Epidermal melanocyte (primary cell): ENCODE measurements at regions not wholly inside any gene's neighbourhood (a gene's known extent, or its start where the extent isn't known, plus 50 kb on each side); places are given as distances from the start of the nearest gene placed in this dataset.
"Not testable (repeated sequence)": the region's sequence is repeated elsewhere in the genome, so short reads cannot be mapped to it uniquely, and the experiment has no call there.

Source experiments
- DNase-seq: peaks from one replicate; pipeline ENCODE4 v3.0.0; 2011; ENCODE audit warnings: low spot score; ENCODE audit not compliant: insufficient read length

DNA sequence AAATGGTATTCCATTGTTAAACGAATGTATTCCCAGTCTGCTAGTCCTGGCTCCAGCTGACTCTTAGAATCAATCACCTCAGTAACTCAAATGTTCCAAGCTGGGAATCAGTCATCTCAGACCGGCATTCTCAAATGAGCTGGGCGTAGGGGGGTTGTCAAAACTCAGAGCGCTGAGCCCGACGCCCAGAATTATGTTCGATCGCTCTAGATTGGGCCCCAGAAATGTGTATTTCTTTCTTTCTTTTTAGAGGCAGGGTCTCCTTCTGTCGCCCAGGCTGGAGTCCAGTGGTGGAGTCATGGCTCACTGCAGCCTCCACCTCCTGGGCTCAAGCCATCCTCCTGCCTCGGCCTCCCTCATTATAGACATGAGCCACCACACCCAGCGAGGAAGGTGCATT, 99.3 kb upstream of the IGF1R start:
- DNase-seq: no peak

DNA sequence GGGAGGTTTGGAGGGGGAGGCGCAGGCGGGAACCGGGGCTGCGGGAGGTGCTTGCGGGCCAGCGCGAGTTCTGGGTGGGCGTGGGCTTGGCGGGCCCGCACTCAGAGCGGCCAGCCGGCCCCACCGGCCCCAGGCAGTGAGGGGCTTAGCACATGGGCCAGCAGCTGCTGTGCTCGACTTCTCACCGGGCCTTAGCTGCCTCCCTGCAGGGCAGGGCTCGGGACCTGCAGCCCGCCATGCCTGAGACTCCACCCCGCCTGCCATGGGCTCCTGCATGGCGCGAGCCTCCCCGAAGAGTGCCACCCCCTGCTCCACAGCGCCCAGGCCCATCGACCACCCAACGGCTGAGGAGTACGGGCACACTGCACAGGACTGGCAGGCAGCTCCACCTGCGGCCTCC, 98.6 kb upstream of the IGF1R start:
- DNase-seq: no peak

DNA sequence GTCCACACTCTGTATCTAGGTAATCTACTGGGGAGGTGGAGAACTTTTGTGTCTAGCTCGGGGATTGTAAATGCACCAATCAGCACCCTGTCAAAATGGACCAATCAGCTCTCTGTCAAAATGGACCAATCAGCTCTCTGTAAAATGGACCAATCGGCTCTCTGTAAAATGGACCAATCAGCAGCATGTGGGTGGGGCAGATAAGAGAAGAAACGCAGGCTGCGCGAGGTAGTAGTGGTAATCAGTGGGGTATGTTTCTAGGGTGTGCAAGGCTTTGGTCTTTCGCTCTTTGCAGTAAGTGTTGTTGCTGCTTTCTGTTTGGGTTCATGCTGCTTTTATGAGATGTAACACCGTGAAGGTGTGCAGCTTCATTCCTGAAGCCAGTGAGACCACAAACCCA, 98.0 kb upstream of the IGF1R start:
- not testable (repeated sequence) for DNase-seq

DNA sequence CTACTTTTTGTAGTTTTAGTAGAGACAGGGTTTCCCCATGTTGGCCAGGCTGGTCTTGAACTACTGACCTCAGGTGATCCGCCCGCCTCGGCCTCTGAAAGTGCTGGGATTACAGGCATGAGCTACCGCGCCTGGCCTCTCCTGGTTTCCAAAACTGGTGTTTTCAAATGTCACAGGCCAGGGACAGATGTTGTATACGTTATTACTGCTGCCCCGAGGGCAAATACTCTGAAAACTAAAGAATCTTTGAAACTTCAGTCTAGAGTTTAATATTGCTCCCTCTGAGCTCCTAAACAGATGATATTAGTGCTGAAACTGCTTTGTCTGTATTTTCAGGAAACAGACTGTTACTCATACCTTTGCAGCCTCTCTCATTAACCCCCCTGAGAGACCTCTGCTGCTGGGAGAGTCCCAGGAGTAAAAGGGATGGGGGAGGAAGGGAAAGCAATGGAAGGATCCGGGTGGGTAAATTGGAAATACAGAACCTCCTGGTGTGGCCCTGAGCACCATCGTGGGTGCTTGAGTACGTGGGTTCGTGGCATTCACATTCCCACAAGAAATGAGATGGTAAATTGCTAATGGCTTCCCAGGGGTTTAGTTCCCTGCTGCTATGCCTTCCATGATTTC, 96.3 kb upstream of the IGF1R start:
- no peak for DNase-seq

DNA sequence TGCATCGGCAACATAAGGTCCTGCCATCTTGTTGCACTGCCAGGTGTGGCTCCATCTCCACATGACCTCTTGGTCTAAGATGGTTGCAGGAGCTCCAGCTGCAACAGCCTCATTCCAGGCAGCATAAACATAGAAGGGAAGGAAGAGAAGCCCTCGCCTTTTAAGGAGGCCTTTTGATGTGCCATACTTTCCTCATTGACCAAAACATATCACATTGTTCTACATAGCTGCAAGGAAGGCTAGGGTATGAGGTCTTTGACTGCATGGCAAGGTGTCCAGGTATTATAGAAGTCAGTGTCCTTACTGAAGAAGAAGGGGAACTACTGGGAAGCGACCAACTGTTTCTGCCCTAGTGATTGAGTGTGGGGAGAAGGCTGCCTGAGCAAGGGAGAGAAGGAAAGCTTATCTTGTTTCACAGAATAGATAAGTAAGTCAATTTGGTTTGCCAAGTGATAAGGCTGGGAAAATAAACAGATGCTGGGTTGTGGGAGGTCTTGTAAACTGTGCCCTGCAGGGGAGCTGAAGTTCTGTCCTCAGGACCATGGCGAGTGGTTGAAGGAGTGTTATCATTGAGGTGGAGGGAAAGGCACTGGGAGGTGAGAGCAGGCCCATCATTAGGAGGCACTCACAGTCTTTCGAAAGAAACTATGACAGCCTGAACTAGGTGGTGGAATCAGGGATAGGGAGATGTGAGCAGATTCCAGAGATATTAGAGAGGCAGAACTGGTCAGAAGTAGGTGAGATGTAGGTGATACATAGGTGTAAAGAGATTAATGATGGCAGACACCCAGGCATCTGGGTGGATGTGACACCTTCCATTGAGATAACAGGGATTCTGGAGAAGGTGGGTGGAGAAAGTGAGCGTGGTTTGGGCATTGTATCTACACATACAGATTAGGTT, 93.8 kb upstream of the IGF1R start:
- DNase-seq: no peak

DNA sequence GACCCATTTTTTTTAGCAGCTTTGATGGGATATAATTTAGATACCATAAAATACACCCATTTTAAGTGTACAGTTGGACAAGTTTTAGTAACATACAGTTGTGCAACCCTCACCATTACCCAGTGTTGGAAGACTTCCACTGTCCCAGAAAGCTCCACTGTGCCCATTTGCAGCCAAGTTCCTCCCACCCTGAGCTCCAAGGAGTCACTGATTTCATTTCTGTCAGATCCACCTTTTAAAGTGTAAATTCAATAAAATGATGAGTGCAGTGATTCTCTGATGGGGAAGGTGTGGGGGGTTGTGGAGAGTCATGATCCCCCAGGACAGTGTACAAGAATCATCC, 93.2 kb upstream of the IGF1R start:
- no peak for DNase-seq

DNA sequence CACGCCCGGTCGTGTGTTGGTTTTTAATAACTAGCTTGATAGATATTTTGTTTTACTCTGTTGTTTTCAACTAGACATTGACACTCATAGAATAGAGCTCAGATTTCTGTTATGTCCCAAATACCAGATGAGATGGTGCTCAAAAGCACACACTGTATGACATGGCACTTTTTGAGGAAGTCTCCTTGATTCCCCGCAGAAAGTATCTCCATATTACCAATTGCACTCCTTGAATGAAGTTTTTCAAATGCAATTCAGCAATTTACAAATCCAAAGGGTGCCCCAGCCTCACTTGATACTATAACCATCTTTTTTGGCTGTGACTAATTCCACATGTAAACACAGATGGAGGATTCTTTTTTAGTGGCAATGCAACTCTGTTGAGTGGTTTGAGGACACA, 92.0 kb upstream of the IGF1R start:
- DNase-seq: no peak

DNA sequence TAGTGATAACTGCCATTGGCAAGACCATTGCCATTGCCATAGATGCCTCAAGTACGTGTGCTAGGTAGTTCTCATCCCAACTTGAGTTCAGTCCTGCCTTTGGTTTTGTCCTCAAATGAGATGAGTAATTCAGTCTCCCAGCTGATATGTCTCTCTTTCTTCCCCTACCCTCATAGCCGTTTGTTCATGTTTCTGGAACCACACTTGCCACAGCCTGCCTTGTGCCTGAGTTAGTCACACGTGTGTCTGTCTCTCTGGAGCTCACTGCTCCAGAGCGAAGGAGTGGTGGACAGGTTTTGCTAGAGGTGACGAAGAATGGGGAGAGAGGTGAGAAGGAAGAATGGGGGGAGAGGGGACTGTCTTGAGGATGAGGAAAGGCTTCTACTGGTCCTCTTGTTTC, 88.0 kb upstream of the IGF1R start:
- no peak for DNase-seq

DNA sequence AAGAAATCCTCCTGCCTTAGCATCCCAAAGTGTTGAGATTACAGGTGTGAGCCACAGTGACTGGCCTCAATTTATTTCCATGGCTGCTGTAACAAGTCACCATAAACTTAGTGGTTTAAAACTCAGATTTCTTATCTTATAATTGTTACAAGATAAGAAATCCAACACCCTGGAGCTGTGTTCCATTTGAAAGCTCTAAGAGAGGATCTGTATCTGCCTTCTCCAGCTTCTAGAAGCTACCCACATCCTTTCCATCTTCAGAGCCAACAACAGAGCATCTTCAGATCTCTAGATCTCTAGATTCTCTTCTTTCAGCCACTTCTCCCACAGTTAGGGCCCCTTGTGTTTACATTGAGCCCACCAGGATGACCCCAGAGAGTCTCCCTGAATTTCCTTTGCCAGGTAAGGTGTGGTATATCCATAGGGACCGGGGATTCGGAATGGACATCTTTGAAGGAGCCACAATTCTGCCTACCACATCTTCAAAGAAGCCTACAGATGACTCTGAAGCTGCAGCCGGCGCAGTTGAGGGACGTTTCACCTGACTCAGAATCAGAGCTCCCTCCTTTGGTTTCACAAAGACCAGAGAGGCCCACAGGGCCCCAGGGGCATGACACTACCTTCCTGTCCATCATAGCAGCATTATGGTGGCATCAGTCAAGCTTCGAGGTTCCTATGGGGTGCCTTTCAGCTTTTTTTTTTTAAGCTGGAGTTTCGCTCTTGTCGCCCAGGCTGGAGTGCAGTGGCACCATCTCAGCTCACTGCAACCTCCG, 87.0 kb upstream of the IGF1R start:
- DNase-seq: no peak

DNA sequence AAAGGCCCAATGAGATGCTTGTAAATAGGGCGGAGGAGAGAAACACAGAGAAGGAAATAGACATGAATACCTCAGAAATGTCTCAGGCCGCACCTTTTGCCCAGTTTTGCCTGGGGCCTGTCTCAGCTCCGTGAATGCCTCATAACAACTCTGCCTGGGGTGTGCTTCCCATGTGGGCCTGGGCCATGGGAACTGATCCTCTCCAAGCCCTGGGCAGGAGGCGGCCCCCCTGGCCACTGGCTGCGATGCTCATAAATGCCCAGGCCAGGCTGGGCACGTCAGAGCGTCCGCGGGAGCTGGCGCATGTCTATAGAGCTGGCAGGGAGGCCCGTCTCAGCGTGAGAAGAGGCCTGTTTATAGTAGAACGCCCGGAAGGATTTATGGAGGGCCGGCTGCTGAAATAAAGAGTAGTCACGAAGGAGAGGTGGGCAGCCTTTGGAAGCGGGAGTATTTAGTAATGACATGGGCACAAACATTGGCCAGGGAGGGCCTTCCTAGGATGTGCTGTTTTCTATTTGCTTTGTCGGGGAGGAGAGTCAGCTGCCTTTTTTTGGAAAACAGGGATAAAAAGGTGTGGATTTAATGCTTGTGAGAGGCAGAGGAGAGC, 85.9 kb upstream of the IGF1R start:
- no peak for DNase-seq

DNA sequence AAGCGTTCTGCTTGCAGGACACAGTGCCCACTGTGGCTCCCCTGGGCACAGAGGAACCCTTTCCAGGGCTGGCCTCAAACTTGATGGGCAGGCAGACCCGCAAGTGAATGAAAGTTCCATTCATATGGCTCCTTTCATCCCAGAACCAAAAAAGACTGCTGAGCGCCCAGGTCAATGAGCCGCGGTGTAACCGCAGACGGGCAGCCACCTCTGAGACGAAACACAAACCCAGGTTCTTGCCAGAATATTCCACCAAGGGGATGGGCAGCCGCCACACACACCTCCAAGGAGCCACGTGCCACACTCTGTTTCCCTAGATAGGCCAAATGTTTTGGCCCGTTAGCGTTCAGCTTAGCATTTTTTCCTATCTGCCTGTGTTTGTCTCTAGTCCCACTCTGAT, 82.8 kb upstream of the IGF1R start:
- DNase-seq: no peak

DNA sequence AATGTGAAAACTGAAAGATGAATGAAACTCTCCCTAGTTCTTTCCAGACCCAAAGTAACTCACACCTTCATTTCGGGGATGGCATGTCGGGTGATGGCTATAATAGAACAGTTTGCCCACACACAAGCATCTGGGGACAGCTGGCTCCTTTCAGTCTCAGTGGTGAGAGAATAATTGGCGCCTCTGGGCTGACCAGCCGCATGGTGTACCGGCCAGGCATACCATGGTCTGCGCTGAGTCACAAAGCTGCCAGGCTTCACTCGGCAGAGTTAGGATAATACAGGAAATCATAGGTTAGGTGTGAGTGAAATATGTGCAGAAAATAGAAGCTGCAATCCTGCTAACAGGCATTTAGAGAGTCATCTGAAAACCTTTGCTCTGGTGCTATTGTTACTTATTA, 80.4 kb upstream of the IGF1R start:
- no peak for DNase-seq

DNA sequence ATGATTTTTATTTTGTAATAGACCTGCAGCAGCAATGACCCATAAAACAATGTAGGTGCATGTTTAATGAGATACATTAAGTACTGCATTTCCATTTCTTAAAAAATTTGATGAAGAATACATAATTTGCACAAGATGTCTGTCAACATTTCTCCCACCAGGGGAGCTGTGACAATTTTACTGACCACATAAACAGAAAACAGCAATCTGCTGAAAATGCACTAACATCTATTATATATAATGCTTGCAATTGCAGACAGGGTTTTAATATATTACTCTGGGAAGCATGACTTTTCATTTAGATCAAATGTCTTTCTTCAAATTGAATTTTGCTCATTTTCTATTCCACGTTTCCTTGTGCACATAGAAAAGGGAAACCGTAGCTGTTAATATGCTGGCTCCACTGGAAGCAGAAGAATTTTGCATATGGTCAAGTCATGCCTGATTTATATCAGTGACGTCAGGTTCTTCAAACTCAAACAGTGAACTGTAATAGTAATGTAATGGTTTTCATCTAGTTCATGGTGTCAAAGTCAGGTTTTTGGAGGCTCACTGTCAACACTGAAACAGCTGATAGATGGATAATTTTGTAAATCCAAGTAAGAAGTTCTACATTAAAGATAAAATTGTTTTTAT, 79.8 kb upstream of the IGF1R start:
- DNase-seq: no peak

DNA sequence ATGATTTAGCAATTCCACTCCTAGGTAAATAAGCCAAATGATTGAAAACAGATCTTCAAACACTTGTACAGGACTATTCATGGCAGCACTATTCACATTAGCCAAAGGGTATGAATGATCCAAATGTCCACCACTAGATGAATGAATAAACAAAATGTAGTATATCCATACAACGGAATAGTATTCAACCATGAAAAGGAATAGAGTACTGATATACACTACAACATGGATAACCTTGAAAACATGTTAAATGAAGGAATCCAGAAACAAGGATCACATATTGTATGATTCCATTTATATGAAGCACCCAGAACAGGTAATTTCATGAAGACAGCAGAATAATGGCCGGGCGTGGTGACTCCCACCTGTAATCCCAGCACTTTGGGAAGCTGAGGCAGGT, 78.2 kb upstream of the IGF1R start:
- DNase-seq: no peak

DNA sequence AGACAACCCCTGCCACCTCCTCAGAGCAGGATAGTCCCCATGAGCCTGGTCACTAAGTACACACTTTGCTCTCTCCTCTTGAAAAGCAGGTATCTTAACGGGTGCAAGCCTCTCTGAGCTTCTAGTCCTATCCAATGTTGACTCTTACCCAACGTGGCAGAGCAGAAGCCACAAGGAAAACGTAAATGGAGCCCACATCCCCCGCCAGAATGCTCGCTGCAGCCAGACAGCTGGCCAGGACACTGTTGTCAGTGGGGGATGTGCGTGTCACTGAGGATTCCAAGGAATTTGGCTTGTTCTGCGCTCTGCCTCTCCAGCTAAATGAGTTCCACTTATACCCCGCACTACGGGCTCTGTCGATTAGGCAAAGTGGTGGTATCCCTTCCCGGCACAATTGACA, 67.8 kb upstream of the IGF1R start:
- no peak for DNase-seq

DNA sequence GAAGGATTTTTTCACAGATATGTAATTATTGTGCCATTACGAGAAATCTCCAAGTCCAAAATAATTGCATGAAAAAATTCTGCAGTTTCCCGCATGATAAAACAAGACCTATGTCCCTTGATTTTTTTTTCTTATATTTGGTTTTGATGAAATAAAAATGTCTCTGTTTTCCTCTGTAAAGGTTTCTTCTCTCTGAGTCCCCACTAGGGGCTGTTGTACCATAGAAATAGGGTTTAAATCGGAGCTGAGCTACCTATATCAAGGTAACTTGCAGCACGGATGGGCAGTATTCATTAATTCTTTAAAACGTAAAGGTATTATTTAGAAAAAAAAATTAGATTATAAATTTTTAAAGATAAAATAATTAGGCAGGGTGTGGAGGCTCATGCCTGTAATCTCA, 66.6 kb upstream of the IGF1R start:
- DNase-seq: no peak

DNA sequence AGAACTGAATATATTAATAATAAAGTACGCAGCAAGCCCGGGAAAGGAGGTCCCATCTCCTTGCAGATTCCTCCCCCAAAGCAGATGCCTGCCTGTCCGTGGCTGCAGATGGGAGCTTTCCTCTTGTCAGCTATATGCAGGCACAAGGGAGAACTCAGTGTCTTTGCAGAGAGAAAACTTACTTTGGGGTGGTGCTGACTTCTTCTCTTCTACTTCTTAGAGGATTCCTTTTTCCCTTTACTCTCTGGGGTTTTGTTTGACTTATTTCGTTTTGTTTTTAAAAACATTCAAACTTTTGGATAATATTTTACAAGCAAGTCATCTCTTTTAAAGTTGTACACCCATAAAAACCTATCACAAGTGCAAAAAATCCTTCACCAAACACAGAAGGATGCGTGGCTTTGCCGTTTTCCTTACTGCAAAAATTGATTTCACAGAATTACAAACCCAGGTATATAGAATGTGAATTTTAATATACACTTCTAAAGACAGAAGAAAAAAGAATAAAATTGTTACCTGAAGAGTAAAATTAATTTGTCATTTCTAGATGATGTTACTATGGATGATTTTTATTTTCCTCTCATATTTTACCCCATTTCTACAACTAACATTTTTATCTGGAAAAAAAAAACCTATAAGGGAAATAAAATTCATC, 65.3 kb upstream of the IGF1R start:
- no peak for DNase-seq

DNA sequence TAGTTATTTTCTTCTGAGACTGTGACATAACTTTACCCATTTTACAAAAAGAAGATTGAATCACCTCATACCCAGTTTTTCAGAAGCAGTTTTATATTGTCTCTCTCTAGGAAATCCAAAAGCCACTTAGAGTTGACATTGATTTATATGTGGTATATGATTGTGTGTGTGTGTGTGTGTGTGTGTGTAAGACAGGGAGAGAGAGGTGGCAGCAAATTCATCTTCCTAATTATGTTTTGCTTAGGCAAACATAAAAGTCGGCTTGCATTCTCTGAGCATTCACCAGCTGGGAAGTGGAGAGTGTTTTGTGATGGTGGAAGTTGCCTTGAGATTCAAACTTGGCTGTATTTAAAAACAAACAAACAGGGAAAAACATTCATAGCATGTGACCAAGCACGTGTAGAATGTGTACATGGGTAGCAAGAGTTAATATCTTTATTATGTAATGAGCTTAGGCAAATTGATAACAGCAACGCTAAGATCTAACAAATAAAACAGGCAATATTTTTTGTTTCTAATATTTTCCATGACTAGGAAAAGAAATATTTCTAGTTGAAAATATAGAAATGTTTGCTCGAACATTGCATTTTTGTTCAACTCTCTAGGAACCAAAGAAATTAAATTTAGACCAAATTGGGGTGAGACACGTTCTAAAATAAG, 64.4 kb upstream of the IGF1R start:
- no peak for DNase-seq

DNA sequence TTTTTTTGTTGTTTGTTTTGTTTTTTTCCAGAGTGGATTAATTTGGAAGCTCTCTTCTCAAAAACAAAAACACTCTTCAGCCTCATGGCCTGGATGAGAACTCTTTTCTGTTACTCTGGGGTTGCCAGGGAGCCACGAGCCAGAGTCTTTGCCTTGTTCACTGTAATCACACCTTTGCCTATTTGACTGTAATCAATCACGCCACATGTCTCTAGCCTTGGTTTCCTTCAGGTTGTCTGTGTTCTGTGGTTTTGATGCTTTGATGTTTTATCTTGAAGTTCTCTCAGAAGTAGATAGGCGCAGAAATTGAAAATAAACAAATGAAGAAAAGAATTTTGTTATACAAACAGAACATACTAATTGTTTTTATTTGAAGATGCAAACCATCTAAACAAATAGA, 62.3 kb upstream of the IGF1R start:
- no peak for DNase-seq

DNA sequence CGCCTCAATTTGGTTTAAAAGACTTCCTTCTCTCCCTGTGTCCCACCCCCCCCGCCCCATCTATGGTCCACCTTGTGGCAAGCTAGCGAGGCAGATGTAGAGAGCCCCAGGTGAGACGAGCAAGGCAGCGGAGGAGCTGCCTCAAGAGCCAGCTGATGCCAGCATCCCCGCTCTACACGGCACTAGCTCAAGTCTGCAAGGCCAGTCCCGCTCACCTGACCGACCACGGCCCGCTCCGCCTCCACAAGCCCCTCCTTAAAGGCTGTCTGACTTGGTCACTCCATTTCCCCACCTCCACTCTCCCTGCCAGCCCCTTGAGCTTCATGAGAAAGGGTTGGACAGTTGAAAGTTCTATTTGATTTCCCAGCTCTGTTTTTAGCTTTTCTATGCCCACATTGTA, 56.2 kb upstream of the IGF1R start:
- no peak for DNase-seq

DNA sequence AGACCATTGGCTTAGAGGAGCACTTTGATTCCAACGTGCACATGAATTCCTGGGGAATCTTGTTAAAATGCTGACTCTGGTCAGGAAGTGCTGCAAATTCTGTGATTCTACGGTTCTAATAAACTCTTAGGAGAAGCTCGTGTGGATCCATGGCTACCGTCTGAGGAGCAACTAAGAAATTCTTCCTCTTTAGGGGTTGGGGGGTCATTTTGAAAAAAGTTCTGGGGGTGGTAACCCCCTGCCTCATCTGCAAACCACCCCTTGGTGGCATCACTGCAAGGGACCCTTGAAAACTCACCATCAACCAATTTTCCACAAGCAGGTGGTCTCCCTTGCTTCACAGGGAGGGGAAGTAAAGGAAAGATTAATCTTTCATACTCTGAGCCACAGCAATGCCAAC, 52.2 kb upstream of the IGF1R start:
- no peak for DNase-seq
